GM19035 (cell line): ENCODE measurements at regions not wholly inside any gene's neighbourhood (a gene's known extent, or its start where the extent isn't known, plus 50 kb on each side); places are given as distances from the start of the nearest gene placed in this dataset.
"Not testable (repeated sequence)": the region's sequence is repeated elsewhere in the genome, so short reads cannot be mapped to it uniquely, and the experiment has no call there.

Experiments
- ATAC-seq: cut with Tn5 transposase; IDR thresholded peaks from one replicate; pipeline ENCODE4 v1.9.1; 2021; ENCODE audit not compliant: unreplicated experiment

DNA sequence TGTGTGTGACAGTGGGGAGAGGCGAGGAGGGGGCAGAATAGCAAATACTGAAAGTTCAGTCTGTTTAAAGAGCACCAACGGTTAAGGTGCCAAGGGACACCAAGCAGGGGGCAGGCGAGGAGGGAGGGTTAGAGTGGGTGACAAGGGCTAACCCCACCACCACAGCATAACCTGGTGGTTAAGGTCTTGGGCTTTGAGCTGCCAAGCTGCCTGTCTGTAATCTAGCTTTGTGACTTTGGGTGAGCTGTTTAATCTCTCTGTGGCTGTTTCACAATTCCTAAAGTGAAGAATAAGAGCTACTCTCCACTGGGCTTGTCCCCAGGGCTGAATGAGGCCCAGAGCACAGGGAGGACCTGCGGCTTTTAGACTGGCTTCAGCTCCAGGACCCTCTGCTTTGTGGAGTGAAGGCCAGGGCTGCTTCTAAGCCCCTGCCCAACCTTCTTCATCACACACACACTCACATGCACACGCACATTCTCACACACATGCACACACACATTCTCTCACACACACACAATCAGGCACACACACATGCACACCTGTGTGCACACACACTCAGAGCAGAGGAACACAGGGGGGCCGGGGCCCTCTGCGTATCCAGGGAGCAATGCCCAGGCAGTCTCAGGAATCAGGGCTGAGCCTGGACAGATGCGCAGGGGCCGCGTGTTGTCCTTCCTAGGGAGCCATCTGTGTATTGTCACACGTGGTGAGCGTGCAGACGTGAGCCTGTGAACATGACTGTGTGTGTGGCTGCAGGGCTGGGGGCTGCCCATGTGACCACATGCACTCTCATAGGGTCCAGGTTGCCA lies 101.6 kb upstream of the TARDBP start:
- no peak for ATAC-seq

DNA sequence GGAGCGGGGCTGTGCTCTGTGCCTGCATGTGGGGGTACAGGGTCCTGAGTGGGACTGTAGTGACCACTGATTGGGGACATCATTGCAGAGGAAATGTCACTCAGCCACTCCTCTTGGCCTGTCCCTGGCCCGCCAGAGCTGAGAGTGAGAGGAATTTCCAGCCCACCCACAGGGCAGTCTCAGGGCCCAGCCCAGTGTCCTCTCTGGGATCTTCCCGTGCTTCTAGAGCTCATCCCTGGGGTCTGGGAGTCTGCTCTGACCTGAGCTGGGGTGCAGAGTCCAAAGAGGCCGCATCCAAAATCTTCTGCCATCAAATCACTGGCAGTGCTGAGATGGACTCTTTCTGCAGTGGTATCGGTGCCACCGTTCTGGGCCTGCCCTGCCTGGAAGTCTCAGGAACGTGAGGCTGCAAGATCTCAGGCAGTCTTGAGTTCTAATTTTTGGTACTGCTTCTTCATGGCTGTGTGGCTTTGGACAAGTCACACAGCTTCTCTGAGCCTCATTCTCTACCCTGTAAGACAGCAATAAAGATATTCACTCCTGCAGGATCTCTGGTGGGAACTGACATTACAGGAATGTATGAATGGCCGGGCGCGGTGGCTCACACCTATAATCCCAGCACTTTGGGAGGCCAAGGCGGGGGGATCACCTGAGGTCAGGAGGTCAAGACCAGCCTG lies 100.8 kb upstream of the TARDBP start:
- no peak for ATAC-seq

GRCh38 chr1:10912441-10912840 lies 100.0 kb upstream of the TARDBP start:
- no peak for ATAC-seq

DNA sequence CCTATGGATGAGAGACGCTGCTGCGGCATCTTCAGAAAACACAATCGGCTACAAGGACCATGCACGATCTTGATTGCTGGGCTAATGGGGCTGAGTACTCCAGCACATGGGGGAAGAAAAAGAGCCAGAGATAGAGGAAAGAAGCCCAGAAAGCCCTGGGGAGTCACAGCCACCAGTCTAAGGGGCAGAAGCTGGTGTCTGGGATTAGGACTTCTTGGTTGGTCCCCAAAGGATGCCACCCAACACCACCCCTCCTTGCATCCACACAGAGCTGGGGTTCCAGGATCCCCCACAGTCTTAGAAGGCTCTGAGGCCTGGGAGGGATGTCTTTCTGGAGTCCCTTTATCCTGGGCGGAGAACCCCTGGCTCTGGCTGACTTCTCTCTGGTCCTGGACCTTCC lies 98.4 kb upstream of the TARDBP start:
- no peak for ATAC-seq

GRCh38 chr1:10915594-10915993 lies 96.9 kb upstream of the TARDBP start:
- ATAC-seq, result no peak

GRCh38 chr1:10916311-10916710 lies 96.1 kb upstream of the TARDBP start:
- ATAC-seq, result no peak

- no peak for ATAC-seq
Measured at GRCh38 chr1:10916991-10917390, 95.5 kb upstream of the TARDBP start.

DNA sequence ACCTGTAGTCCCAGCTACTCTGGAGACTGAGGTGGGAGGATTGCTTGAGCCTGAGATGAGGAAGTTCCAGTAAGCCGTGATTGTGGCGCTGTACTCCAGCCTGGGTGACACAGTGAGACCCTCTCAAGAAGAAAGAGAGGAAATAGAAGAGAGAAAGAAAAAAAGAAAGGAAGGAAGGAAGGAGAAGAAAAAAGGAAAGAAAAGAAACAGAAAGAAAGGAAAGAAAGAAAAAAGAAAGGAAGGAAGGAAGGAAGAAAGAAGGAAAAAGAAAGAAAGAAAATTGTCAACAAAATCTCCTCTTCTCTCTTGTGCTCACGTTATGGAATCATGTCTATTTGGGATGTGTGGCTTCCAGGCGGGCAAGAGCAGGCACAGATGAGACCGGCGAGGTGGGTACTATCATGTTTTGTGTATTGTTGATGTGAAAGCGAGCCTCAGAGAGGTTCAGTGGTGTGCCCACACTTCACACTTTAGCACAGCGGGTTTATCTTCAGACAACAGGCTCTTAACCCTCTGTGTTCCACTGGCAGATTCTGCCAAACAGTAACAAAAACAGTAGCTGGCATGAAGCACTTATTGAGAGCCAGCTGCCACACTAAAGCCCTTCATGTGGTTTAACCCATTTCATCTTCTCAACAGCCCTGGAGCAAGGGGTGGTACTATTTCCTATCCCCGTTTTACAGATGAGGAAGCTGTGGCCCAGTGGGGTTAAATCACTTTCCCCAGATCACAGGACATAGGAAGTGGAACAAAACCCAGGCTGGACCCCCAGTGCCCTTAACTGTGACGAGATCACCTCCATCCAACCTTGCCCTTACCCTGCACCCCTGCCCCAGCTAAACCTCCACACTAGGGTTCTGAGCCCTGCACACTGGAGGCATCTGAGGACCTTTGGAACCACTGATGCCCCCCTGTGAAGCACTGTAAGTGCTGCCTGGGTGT lies 94.7 kb upstream of the TARDBP start:
- ATAC-seq, result no peak

GRCh38 chr1:10918531-10918930 lies 93.9 kb upstream of the TARDBP start:
- ATAC-seq, result no peak

DNA sequence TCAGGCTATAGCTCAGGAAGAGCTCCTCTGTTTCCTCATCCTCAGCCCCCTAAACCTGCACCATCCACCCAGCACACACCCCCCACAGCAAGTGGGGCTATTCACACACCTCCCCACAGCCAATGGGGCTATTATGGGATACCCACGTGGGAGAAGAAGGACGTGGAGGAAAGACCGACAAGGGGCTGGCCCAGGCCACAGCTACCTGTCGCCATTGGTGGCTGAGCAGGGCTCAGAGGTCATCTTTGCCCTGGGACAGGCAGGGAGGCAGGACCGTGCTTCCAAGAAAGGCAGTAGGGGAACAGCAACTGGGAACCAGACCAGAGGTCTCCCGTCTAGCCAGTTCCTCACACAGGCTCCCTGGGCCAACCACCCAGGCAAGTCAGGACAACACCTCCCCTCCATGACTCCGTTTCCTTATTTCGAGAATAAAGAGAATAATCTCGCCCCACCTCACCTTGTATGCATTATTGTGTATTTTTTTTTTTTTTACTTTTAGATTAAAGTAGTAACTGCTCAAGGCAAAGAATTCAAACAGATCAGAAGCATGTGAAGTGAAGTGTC lies 92.3 kb upstream of the TARDBP start:
- no peak for ATAC-seq

- ATAC-seq, result not testable (repeated sequence)
Measured at GRCh38 chr1:10922315-10923060, 90.0 kb upstream of the TARDBP start.

DNA sequence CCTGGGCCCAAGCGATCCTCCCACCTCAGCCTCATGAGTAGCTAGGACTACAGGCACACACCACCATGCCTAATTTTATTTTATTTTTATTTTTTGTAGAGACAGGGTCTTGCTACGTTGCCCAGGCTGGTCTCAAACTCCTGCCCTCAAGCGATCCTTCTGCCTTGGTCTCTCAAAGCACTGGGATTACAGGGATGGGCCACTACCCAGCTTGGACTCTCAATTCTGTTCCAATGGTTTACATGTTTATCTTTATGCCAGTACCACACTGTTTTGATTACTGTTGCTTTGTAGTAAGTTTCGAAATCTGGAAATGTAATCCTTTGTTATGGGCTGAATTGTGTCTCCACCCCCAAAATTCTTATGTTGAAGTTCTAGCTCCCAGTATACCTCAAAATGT lies 88.4 kb upstream of the TARDBP start:
- no peak for ATAC-seq

DNA sequence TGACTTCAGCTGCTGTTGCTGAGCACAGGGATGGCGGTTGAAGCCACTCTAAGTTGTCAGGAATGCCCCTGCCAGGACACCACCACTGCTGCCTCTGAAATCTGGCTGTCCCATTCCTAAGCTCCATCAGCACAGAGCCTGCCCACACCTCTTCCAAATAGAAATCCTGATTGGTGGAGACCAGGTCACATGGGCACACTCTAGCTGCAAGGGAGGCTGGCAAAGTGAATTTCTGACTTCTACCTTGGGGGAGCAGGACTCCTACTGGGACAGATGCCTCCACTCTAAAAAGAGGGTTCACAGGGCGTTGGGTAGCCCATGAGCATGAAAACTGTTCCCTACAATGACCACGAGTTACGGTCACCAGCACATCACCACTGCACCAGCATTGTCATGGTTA lies 83.8 kb upstream of the TARDBP start:
- ATAC-seq, result no peak

- no peak for ATAC-seq
Measured at GRCh38 chr1:10932088-10932487, 80.4 kb upstream of the TARDBP start.

DNA sequence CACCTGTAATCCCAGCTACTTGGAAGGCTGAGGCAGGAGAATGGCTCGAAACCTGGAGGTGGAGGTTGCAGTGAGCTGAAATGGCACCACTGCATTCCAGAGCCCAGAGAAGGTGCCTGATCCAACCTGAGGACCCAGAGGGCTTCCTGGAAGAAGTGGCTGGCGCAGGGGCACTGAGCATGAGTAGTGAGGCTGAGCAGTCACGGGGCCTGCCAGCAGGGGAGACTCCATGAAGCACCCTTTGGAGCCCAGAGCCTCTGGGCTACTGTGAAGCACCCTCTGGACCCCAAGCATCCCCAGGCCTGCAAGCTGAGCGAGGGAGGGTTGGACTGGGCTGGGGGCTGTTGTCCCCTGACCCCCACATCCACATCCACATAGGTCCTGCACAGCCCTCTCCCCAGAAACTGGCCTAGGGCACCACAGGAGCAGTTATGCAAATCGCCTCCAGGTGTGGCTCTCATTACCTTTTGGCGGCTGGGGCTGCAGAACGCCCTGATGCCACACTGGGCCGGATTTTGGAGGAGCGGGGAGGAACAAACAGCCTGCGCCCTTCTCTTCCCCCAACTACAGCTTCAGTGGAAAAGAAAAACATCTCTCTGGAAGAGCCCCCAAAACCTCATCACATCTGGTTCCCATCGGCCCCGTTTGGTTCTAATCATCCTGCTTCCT lies 78.2 kb upstream of the TARDBP start:
- ATAC-seq, result no peak

DNA sequence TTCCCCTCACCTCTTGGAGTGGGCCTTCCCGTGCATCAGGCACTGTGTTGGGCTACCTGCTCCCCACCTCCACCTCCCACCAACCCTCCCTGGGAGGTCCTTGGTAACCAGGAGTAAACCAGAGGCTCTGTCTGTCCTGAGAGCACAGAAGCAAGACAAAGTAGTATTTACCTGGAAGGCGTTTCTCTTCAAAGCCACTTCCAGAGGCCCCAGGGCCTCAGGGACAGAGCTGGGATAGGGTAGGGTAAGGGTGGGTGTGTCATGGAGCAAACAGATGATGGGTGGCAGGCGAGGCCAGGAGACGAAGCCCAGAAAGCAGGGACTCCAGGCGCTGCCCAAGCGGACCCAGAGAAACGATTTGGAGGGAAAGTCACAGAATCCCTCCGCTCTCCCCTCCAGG lies 77.2 kb upstream of the TARDBP start:
- ATAC-seq, result no peak

DNA sequence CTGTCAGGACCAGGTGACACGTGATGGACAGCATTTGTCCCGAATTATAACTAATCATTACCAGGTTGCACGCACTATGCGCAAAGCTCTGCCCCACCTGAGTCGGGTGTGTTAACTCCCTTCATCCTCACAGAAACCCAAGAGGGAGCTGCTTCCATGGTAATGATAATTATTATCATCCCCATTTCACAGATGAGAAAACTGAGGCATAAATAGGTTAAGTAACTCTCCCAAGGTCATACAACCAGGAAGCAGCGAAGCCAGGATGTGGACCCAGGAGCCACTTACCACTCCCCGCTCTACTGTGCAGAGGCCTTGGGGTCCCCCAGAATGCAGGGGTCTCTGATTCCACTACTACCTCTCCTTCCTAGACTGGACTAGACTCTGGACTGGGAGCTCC lies 76.7 kb upstream of the TARDBP start:
- no peak for ATAC-seq

DNA sequence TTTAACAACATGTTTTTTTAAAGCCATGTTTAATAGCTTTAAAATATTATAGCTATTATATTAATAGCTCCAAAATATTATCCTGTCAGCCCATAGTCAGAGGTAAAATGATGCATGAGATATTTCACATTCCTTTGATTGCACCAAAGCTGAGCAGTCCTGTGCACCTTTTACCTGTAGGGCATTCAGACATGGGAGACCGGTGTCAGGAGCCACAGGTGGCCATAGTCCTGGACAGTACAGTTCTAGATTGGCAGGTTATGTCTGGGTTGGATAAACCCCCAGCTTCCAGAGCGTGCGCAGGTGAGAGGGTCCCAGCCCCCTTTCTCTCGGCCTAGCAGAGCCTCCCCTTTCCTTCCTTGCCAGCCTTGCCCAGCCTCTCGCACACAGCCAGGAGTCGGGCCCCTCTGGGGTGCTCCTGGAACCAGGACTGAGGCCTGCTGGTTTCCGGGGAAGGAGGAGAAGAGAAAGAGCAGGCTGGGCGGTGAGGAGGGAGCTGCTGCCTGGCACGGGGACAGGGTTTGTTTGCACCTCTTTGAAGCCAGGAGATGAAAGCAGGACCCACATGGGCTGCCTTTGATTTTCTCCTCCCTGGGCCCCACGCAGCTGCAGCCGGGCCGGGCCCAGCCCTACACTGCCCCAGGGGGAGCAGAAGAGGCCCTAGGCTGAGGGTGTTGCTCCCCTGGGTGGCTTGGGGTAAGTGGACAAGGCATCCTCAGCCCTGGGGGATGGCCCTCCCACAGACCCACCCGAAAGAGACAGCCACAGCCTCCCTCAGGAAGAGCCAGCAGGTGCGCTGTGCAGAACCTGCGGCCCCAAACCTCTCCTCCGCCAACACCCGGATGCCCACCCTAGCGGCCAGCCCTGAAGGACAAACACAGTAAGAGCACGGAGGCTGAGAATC lies 75.2 kb upstream of the TARDBP start:
- no peak for ATAC-seq
